ENCODE measurements at regions not wholly inside any gene's neighbourhood (a gene's known extent, or its start where the extent isn't known, plus 50 kb on each side); places are given as distances from the start of the nearest gene placed in this dataset.

GRCh38 chr7:96887426-96887825, 117.9 kb upstream of the DLX6 start:
- Histone ChIP-seq H4K20me1 (ENCODE audit: insufficient read depth) (no peaks in the 10 kb centered on the region), H3K9me3 (ENCODE audit: control insufficient read depth in 1 of 2, insufficient read depth in 1 of 2, low read depth in 1 of 2, low read length in 2 of 2) (no peaks in the 10 kb centered on the region), H3K27me3 (ENCODE audit: insufficient read depth, low read length) (peaks cover 16% of the 10 kb centered on the region), H3K9me2 (ENCODE audit: insufficient read depth) (no peaks in the 10 kb centered on the region), H2AFZ (ENCODE audit: low read depth, low read length, poor library complexity, severe bottlenecking) (no peak overlapping the region), H3K27ac (ENCODE audit: low read depth, low read length) (no peak overlapping the region), H3K4me3 (replicated peaks in 1 of 2; ENCODE audit: low read depth in 1 of 2, low read length in 2 of 2) (no peak overlapping the region), H3K4me2 (ENCODE audit: low read length) (no peak overlapping the region), H3K4me1 (ENCODE audit: control insufficient read depth in 1 of 2, insufficient read depth in 2 of 2, low read length in 2 of 2) (no peaks in the 10 kb centered on the region), H3K36me3 (ENCODE audit: control insufficient read depth in 1 of 2, insufficient read depth in 2 of 2, low read length in 2 of 2) (no peaks in the 10 kb centered on the region), H3K9ac (ENCODE audit: low read length) (no peak overlapping the region), H3K79me2 (ENCODE audit: insufficient read depth, low read length) (no peaks in the 10 kb centered on the region)
- intact Hi-C loops (cut with micrococcal nuclease): no loop called here
- ChIA-PET CTCF (no interaction called here), RAD21 (ENCODE audit: low non-redundant PET in 1 of 2, low total read pairs in 2 of 2, uncharacterized antibody in 2 of 2, unreplicated experiment in 2 of 2) (no interaction called here), POLR2A (no interaction called here)
- ATAC-seq (no peak), DNase-seq (ENCODE audit: low read depth, low spot score) (no peak)
- no TSS peak for BruUV-seq (replicated peaks)
- TF ChIP-seq EGR1 (IDR thresholded peaks at IDR 0.05; ENCODE audit: low read depth): no peak
- no peak for TF ChIP-seq MAX (IDR thresholded peaks at IDR 0.05)

- Histone ChIP-seq H2AFZ (ENCODE audit: low read depth, low read length, poor library complexity, severe bottlenecking) (no peak overlapping the region), H3K9me3 (ENCODE audit: control insufficient read depth in 1 of 2, insufficient read depth in 1 of 2, low read depth in 1 of 2, low read length in 2 of 2) (no peaks in the 10 kb centered on the region), H3K4me1 (ENCODE audit: control insufficient read depth in 1 of 2, insufficient read depth in 2 of 2, low read length in 2 of 2) (no peaks in the 10 kb centered on the region), H3K27ac (ENCODE audit: low read depth, low read length) (no peak overlapping the region), H3K4me3 (replicated peaks in 1 of 2; ENCODE audit: low read depth in 1 of 2, low read length in 2 of 2) (no peak overlapping the region), H3K36me3 (ENCODE audit: control insufficient read depth in 1 of 2, insufficient read depth in 2 of 2, low read length in 2 of 2) (no peaks in the 10 kb centered on the region), H3K27me3 (ENCODE audit: insufficient read depth, low read length) (peaks cover 52% of the 10 kb centered on the region), H3K9ac (ENCODE audit: low read length) (no peak overlapping the region), H3K79me2 (ENCODE audit: insufficient read depth, low read length) (no peaks in the 10 kb centered on the region), H3K4me2 (ENCODE audit: low read length) (no peak overlapping the region), H4K20me1 (ENCODE audit: insufficient read depth) (no peaks in the 10 kb centered on the region), H3K9me2 (ENCODE audit: insufficient read depth) (no peaks in the 10 kb centered on the region)
- BruUV-seq (replicated peaks): no TSS peak
- ChIA-PET RAD21 (ENCODE audit: low non-redundant PET in 1 of 2, low total read pairs in 2 of 2, uncharacterized antibody in 2 of 2, unreplicated experiment in 2 of 2) (no interaction called here), CTCF (no interaction called here), POLR2A (no interaction called here)
- DNase-seq (ENCODE audit: low read depth, low spot score): no peak
- no peak for ATAC-seq
- intact Hi-C loops (cut with micrococcal nuclease): no loop called here
- TF ChIP-seq CTCF (IDR thresholded peaks at IDR 0.05 in 2 of 3, conservative IDR thresholded peaks at IDR 0.05 in 1 of 3; ENCODE audit: borderline replicate concordance in 1 of 3, insufficient read depth in 1 of 3, low read depth in 2 of 3, low read length in 2 of 3): no peak
- no peak for TF ChIP-seq EZH2 (IDR thresholded peaks at IDR 0.05)
- no peak for TF ChIP-seq EGR1 (IDR thresholded peaks at IDR 0.05; ENCODE audit: low read depth)
- no peak for TF ChIP-seq SP1 (IDR thresholded peaks at IDR 0.05; ENCODE audit: low read depth)
These were observed 106.2 kb upstream of the DLX6 start for GRCh38 chr7:96899108-96899507.
